A673 (cell line): ENCODE measurements at regions not wholly inside any gene's neighbourhood (a gene's known extent, or its start where the extent isn't known, plus 50 kb on each side); places are given as distances from the start of the nearest gene placed in this dataset.

Experiments
- BruUV-seq: library from RNA; stranded (reverse); fragments of 400-500 nt; replicated peaks from 2 replicates; lab custom pipeline; 2021; lab: Mats Ljungman, UMichigan
- CTCF ChIA-PET: fragments of 300-600 bp; sonication (Branson Sonifier 250); formaldehyde crosslinking; loops from one replicate; lab custom pipeline; 2022; ENCODE audit warnings: antibody characterized with exemption; lab: Charles Lee
- POLR2A ChIA-PET: fragments of 300-600 bp; sonication (Branson Sonifier 250); formaldehyde crosslinking; loops from one replicate; lab custom pipeline; 2022; ENCODE audit warnings: antibody characterized with exemption; ENCODE audit not compliant: low non-redundant PET; lab: Charles Lee
- DNase-seq: peaks from one replicate; pipeline ENCODE4 v3.0.0-alpha.2; 2015; ENCODE audit warnings: low spot score
- H3K27ac ChIP-seq: fragments of 200-600 bp; sonication (generic); 2 replicates; pipeline ENCODE4 v1.5.1; 2016; ENCODE audit warnings: mixed run types, low read depth, mild to moderate bottlenecking, mixed read lengths, antibody characterized with exemption, low read length; ENCODE audit not compliant: poor library complexity, severe bottlenecking
- H3K27me3 ChIP-seq: fragments of 200-600 bp; sonication (generic); replicated peaks from 2 replicates; pipeline ENCODE4 v1.6.1; 2017; ENCODE audit warnings: mixed run types, low read depth, mild to moderate bottlenecking, mixed read lengths, antibody characterized with exemption, low read length; ENCODE audit not compliant: insufficient read depth, poor library complexity
- H3K36me3 ChIP-seq: fragments of 200-600 bp; sonication (generic); 2 replicates; pipeline ENCODE4 v1.6.1; 2016; ENCODE audit warnings: mixed run types, mild to moderate bottlenecking, mixed read lengths, antibody characterized with exemption, low read length; ENCODE audit not compliant: insufficient read depth, poor library complexity, severe bottlenecking
- H3K4me1 ChIP-seq: fragments of 200-600 bp; sonication (generic); 2 replicates; pipeline ENCODE4 v1.6.1; 2017; ENCODE audit warnings: mixed run types, mild to moderate bottlenecking, mixed read lengths, antibody characterized with exemption, low read length; ENCODE audit not compliant: insufficient read depth, poor library complexity, severe bottlenecking
- H3K4me3 ChIP-seq: fragments of 200-600 bp; sonication (generic); 2 replicates; pipeline ENCODE4 v1.5.1; 2016; ENCODE audit warnings: low read depth, mixed run types, mild to moderate bottlenecking, mixed read lengths, low read length; ENCODE audit not compliant: poor library complexity, severe bottlenecking
- H3K9me3 ChIP-seq: fragments of 200-600 bp; sonication (generic); 2 replicates; pipeline ENCODE4 v1.6.1; 2016; ENCODE audit warnings: mixed run types, low read depth, mild to moderate bottlenecking, mixed read lengths, antibody characterized with exemption, low read length; ENCODE audit not compliant: poor library complexity, severe bottlenecking
- EZH2 ChIP-seq: fragments of 200-600 bp; sonication (generic); IDR thresholded peaks from 2 replicates; pipeline ENCODE4 v1.6.1; 2017; ENCODE audit warnings: borderline replicate concordance, low read depth, mild to moderate bottlenecking, mixed read lengths, antibody characterized with exemption, low read length; ENCODE audit not compliant: poor library complexity, severe bottlenecking
- intact Hi-C: fragments of 100-400 bp; cut with micrococcal nuclease; formaldehyde crosslinking; loops from one replicate; pipeline ENCODE4 v1.10.0; 2022; ENCODE audit not compliant: unreplicated experiment
- TF ChIP-seq, protein P1 (sequence below): fragments of 300-800, 200-600 bp; sonication (generic); conservative IDR thresholded peaks from 2 replicates; pipeline ENCODE4 v1.5.1; 2017; ENCODE audit warnings: low read depth, mild to moderate bottlenecking, antibody characterized with exemption, low read length, moderate library complexity, mixed read lengths

DNA sequence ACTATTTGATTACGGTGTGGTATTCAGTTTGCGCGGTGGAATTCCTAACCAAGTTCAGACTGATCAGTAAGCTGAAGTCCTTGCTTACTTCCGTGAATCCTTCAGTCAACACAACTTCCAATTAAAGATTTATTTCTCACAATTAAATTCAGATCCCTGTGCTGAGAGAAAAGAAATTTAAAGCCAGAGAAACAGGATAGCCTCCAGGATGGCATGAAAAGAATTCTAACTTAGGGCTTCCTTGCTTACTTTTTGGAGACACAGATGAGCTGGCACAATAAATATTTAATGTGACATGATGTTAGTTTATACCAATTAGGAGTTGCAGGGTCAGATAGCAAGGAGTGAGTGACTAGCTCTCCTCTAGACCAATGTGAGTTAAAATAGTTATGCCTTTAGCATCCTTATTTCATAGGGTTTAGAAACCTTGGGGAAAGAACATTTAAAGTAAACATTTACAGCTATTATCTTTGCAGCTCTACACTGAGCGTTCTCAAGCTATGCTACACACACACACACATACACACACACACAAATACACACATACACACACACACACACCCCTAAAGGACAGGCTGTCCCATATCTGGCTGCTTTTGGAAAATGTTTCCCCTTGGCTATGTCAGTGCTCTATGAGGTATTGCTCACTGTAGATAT, 151.0 kb downstream of the TRIB2 start:
- BruUV-seq, result no TSS peak
- POLR2A ChIA-PET, result no interaction called here
- no peaks in the 10 kb centered on the region for H3K27me3 ChIP-seq
- H3K36me3 ChIP-seq, result no peaks in the 10 kb centered on the region
- CTCF ChIA-PET, result no interaction called here
- TF ChIP-seq, protein P1, sequence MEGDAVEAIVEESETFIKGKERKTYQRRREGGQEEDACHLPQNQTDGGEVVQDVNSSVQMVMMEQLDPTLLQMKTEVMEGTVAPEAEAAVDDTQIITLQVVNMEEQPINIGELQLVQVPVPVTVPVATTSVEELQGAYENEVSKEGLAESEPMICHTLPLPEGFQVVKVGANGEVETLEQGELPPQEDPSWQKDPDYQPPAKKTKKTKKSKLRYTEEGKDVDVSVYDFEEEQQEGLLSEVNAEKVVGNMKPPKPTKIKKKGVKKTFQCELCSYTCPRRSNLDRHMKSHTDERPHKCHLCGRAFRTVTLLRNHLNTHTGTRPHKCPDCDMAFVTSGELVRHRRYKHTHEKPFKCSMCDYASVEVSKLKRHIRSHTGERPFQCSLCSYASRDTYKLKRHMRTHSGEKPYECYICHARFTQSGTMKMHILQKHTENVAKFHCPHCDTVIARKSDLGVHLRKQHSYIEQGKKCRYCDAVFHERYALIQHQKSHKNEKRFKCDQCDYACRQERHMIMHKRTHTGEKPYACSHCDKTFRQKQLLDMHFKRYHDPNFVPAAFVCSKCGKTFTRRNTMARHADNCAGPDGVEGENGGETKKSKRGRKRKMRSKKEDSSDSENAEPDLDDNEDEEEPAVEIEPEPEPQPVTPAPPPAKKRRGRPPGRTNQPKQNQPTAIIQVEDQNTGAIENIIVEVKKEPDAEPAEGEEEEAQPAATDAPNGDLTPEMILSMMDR, result no peak
- TF ChIP-seq EZH2, result no peak
- no peaks in the 10 kb centered on the region for H3K4me1 ChIP-seq
- intact Hi-C loops, result no loop called here
- H3K9me3 ChIP-seq, result peaks cover 20% of the 10 kb centered on the region
- no peak for DNase-seq
- no peak overlapping the region for H3K4me3 ChIP-seq
- no peak overlapping the region for H3K27ac ChIP-seq

DNA sequence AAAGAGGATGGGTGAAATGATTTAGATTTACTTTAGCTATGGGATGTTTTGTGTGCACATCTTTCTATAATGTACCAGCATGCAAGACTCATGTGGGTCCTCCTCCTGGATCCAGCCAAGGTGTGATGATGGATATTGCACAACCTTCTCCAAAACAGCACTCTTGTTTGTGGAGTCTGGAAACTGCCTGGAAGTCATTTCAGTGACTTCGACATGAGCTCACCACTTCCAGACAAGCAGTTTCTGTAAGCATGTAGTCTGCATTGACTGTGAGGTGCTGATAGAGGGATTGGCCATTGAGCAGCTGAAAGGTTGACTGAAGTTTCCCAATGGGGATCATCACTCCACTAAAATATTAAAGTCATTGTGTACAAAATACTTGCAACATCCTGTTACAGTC, 154.0 kb downstream of the TRIB2 start:
- no peaks in the 10 kb centered on the region for H3K4me1 ChIP-seq
- TF ChIP-seq, protein P1, result no peak
- TF ChIP-seq EZH2, result no peak
- intact Hi-C loops, result no loop called here
- no peak overlapping the region for H3K27ac ChIP-seq
- H3K4me3 ChIP-seq, result no peak overlapping the region
- no peaks in the 10 kb centered on the region for H3K9me3 ChIP-seq
- ChIA-PET POLR2A (no interaction called here), CTCF (no interaction called here)
- no TSS peak for BruUV-seq
- no peaks in the 10 kb centered on the region for H3K36me3 ChIP-seq
- no peaks in the 10 kb centered on the region for H3K27me3 ChIP-seq
- DNase-seq, result no peak

DNA sequence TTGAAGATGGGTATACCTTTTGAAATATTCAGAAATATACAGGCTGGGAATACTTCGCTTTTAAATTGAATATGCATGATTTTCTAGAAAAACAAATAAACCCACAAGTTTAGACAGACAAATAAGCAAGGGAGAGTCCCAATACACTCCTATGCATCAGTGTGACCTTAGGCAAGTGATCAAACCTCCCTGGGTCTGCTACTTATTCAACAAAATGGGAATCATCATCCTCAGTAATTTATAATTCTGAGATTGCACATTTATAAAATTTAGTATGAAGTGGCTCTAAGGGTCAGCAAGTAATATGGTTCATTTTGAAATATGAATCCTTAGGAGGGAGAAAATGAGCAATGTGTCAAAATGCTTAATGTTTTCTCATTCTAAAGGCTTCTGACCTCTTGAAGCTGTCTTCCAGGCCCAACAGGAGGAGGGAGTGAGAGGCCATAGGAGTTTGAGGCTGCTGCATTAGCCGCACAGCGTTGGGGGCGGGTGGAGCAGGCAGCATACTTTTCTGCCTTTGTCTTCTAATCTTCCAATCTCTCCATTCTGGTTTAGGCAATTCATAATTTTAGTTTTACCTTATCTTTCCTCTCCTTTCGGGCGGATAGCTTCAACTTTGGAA, 155.1 kb downstream of the TRIB2 start:
- DNase-seq, result no peak
- BruUV-seq, result no TSS peak

More for the DNA sequence above, 155.1 kb downstream of the TRIB2 start:
- ChIA-PET POLR2A (no interaction called here), CTCF (no interaction called here)
- intact Hi-C loops, result no loop called here
- Histone ChIP-seq H3K27ac (no peak overlapping the region), H3K4me1 (no peaks in the 10 kb centered on the region), H3K36me3 (no peaks in the 10 kb centered on the region), H3K9me3 (no peaks in the 10 kb centered on the region), H3K4me3 (no peak overlapping the region), H3K27me3 (no peaks in the 10 kb centered on the region)
- TF ChIP-seq, protein P1, result no peak
- no peak for TF ChIP-seq EZH2
